Uterus (tissue), 2 donors: ENCODE measurements at regions not wholly inside any gene's neighbourhood (a gene's known extent, or its start where the extent isn't known, plus 50 kb on each side); places are given as distances from the start of the nearest gene placed in this dataset.

Experiments
- CTCF ChIP-seq, 4 experiments: fragments of 200-600 bp in 2 of 4; fragments of 450-650 bp in 2 of 4; sonication (generic) in 2 of 4; IDR thresholded peaks; one replicate each; pipeline ENCODE4 v1.5.1; 2016 to 2019; ENCODE audit warnings: antibody characterized with exemption in 4 of 4, mild to moderate bottlenecking in 2 of 4, moderate library complexity in 1 of 4
- POLR2A ChIP-seq, 2 donors: fragments of 450-650 bp; IDR thresholded peaks; one replicate each; pipeline ENCODE4 v1.6.1; 2016; ENCODE audit warnings: antibody characterized with exemption in 2 of 2, mild to moderate bottlenecking in 1 of 2, moderate library complexity in 1 of 2

- TF ChIP-seq CTCF (IDR thresholded peaks at IDR 0.05), result no peak
- TF ChIP-seq POLR2A (IDR thresholded peaks at IDR 0.05), result no peak
These were observed 75.2 kb downstream of the PRLHR start for GRCh38 chr10:118520116-118520742.
